Heart left ventricle (tissue), 13 donors: ENCODE measurements at regions not wholly inside any gene's neighbourhood (a gene's known extent, or its start where the extent isn't known, plus 50 kb on each side); places are given as distances from the start of the nearest gene placed in this dataset.

Experiments used
- POLR2A ChIP-seq, 2 donors: fragments of 450-650 bp; IDR thresholded peaks; one replicate each; pipeline ENCODE4 v1.6.1; 2017; ENCODE audit warnings: antibody characterized with exemption in 2 of 2, mild to moderate bottlenecking in 2 of 2, moderate library complexity in 2 of 2
- TF ChIP-seq, protein P1 (sequence below), 12 donors: fragments of 200-600 bp; sonication (generic) in 4 of 12; IDR thresholded peaks; one replicate each; pipeline versions ENCODE4 v1.5.0 to v1.8.0; 2018 to 2022; ENCODE audit warnings: antibody characterized with exemption in 12 of 12, mild to moderate bottlenecking in 5 of 12
- donor health status: ischemic (EF 13 %, LVEDD 7.1; RV severe dilation, severe dysfunction).
- donor health status: DM: no; HTN: yes; CAD: no.
- donor health status: DM: no; HTN: no; CAD: no.
- donor health status: ischemic (EF 25% LVEDD 6.9; RV normal size, moderate dysfunction).
- donor health status: ischemic (EF 25% LVEDD 5.7; RV mildly dilated, moderate dysfunction).
- donor health status: ischemic (EF 35%, LVEDD 5.7; RV mildly dilated, moderate dysfunction).
- donor health status: nonischemic (EF 11% LVEDD 7.7; RV severe dilation, severe dysfunction).
- donor health status: DM: yes; HTN: yes; CAD: no.
- donor health status: PGD.
- donor health status: ischemic (EF 29% LVEDD 5.4; RV normal size, mild dysfunction).
- donor health status: nonischemic (EF 23%, LVEDD 6.1; RV moderate dilation, normal function).

DNA sequence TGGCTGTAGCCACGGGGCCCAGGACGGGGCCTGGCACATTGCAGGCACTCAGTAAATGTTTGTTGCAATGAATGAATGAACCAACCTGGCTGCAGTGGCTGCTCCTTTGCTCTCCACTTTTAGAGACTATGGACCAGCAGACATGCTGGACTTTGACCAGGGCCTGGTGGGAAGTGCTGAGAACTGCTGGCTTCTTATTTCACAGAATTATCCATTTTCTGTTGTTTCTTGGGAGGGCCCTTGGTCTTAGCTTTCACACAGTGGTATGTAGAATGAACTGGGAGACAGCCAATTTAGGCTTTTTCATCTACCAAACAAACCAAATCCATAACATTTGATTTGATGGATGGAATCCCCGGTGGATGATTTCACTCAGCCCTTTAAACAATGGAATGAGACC lies 78.0 kb upstream of the LHFPL2 start:
- TF ChIP-seq, protein P1, sequence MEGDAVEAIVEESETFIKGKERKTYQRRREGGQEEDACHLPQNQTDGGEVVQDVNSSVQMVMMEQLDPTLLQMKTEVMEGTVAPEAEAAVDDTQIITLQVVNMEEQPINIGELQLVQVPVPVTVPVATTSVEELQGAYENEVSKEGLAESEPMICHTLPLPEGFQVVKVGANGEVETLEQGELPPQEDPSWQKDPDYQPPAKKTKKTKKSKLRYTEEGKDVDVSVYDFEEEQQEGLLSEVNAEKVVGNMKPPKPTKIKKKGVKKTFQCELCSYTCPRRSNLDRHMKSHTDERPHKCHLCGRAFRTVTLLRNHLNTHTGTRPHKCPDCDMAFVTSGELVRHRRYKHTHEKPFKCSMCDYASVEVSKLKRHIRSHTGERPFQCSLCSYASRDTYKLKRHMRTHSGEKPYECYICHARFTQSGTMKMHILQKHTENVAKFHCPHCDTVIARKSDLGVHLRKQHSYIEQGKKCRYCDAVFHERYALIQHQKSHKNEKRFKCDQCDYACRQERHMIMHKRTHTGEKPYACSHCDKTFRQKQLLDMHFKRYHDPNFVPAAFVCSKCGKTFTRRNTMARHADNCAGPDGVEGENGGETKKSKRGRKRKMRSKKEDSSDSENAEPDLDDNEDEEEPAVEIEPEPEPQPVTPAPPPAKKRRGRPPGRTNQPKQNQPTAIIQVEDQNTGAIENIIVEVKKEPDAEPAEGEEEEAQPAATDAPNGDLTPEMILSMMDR (IDR thresholded peaks at IDR 0.05): no peak
- TF ChIP-seq POLR2A (IDR thresholded peaks at IDR 0.05): no peak
